ENCODE measurements at regions not wholly inside any gene's neighbourhood (a gene's known extent, or its start where the extent isn't known, plus 50 kb on each side); places are given as distances from the start of the nearest gene placed in this dataset.

DNA sequence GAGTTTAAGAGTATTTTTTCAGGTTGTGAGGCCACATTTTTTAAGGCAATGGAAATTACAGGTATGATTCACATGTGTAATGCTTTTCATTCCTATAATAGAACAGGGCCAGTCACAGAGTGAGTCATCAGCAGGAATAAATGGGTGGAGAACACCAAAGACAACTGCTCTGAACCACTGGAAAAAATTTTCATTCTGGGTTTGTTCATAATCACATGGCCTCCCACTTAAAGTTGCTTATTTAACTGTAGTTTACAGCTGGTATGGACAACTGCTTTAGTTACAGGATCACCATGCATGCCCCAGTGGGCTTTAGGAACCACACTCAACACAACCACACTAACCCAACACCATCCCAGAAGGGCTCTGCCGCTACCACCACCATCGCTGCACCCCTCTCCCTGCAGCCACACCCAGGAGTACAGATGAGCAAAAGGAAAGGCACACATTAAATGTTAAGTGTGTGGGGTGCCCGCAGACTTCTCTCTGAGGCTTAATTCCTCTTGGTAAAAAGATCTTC is 107.0 kb upstream of the DST start:
- no peak overlapping the region for H3K9ac ChIP-seq (ENCODE audit: insufficient read depth, low read length, poor library complexity, severe bottlenecking)
- H3K4me2 ChIP-seq (replicated peaks; ENCODE audit: extremely low read depth, low read length, poor library complexity, severe bottlenecking), result no peak overlapping the region
- H3K27ac ChIP-seq (ENCODE audit: low read depth in 1 of 2, low read length in 2 of 2), result no peak overlapping the region
- no CpG with 5 or more reads among the region's 3 CpGs for WGBS (ENCODE audit: insufficient coverage)
- Mint-ChIP-seq H3K4me3 (no peak overlapping the region), H3K27ac (no peak overlapping the region), H3K27me3 (ENCODE audit: low read depth in 3 of 3) (peaks cover 0 to 2% (median 0%) of the 10 kb centered on the region in 3 donors), H3K4me1 (peaks cover 3% of the 10 kb centered on the region), H3K9me3 (peaks cover 0 to 2% (median 0%) of the 10 kb centered on the region in 7 donors), H3K36me3 (no peaks in the 10 kb centered on the region)
- TF ChIP-seq, protein P1, sequence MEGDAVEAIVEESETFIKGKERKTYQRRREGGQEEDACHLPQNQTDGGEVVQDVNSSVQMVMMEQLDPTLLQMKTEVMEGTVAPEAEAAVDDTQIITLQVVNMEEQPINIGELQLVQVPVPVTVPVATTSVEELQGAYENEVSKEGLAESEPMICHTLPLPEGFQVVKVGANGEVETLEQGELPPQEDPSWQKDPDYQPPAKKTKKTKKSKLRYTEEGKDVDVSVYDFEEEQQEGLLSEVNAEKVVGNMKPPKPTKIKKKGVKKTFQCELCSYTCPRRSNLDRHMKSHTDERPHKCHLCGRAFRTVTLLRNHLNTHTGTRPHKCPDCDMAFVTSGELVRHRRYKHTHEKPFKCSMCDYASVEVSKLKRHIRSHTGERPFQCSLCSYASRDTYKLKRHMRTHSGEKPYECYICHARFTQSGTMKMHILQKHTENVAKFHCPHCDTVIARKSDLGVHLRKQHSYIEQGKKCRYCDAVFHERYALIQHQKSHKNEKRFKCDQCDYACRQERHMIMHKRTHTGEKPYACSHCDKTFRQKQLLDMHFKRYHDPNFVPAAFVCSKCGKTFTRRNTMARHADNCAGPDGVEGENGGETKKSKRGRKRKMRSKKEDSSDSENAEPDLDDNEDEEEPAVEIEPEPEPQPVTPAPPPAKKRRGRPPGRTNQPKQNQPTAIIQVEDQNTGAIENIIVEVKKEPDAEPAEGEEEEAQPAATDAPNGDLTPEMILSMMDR (IDR thresholded peaks at IDR 0.05), result no peak
- H3K36me3 ChIP-seq (replicated peaks in 1 of 2; ENCODE audit: control insufficient read depth in 1 of 2, insufficient read depth in 2 of 2, low read length in 2 of 2), result no peaks in the 10 kb centered on the region
- intact Hi-C loops (cut with micrococcal nuclease), result loop anchor here in 1 of 2 donors (10.0 kb wide), 2 partner anchors 115 to 385 kb away; no protein-coding TSS in a partner anchor
- no peak overlapping the region for H3K4me3 ChIP-seq (replicated peaks in 1 of 3; ENCODE audit: low read depth in 2 of 3, low read length in 3 of 3)
- H3K79me2 ChIP-seq (ENCODE audit: insufficient read depth, low read length), result no peaks in the 10 kb centered on the region
- H3K27me3 ChIP-seq (ENCODE audit: control insufficient read depth in 2 of 2, insufficient read depth in 2 of 2, low read length in 2 of 2), result no peaks in the 10 kb centered on the region
- no peaks in the 10 kb centered on the region for H3K9me3 ChIP-seq (replicated peaks in 1 of 2; ENCODE audit: control insufficient read depth in 1 of 2, insufficient read depth in 1 of 2, low read length in 2 of 2)
- DNase-seq, result peak in 1 of 3 donors; percentile 14
- no peaks in the 10 kb centered on the region for H4K20me1 ChIP-seq (ENCODE audit: insufficient read depth, low read length)
- no peak overlapping the region for H2AFZ ChIP-seq (ENCODE audit: insufficient read depth, low read depth, low read length, poor library complexity, severe bottlenecking)
- H3K4me1 ChIP-seq (ENCODE audit: control insufficient read depth in 1 of 2, insufficient read depth in 2 of 2, low read length in 2 of 2), result no peaks in the 10 kb centered on the region

DNA sequence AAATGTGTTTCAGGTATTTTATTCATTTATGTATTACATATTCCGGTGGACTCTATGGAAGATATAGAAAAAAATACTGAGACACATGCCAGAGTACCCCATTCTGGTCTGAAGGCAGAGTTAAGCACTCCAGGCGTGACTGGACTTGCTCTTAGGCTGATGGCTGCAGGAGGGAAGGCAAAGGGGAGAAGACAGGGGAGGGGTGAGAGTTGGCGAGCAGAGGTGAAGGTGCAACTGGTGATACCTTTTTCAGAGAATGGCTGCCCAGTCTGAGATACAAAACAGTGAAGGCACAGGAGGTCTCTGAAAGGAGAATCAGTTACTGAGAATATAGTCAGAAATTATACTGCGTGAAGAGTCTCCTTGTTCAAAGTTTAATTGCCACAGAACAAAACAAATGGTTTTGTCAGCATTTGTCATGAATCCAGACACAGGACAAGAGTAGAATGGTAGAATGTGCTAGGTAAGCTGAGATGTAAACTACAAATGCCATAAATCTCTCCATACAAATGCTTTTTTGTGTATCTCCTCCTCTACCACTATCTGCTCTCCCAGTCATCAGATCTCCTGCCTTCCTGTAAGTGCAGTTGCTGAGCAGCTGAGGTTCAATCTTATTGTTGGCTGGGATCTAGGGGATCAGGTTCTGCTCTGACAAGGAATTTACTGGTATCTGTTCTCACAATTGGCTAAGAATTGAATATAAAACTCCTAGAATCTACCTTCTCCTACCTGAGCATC is 104.2 kb upstream of the DST start:
- H3K36me3 Mint-ChIP-seq, result no peaks in the 10 kb centered on the region
- peaks cover 18% of the 10 kb centered on the region for H3K4me1 Mint-ChIP-seq
- Histone ChIP-seq H3K9me3 (replicated peaks in 1 of 2; ENCODE audit: control insufficient read depth in 1 of 2, insufficient read depth in 1 of 2, low read length in 2 of 2) (no peaks in the 10 kb centered on the region), H3K27me3 (ENCODE audit: control insufficient read depth in 2 of 2, insufficient read depth in 2 of 2, low read length in 2 of 2) (no peaks in the 10 kb centered on the region), H3K4me1 (ENCODE audit: control insufficient read depth in 1 of 2, insufficient read depth in 2 of 2, low read length in 2 of 2) (peaks cover 6 to 9% of the 10 kb centered on the region in 2 donors), H2AFZ (ENCODE audit: insufficient read depth, low read depth, low read length, poor library complexity, severe bottlenecking) (no peak overlapping the region), H3K4me2 (replicated peaks; ENCODE audit: extremely low read depth, low read length, poor library complexity, severe bottlenecking) (no peak overlapping the region), H3K27ac (ENCODE audit: low read depth in 1 of 2, low read length in 2 of 2) (no peak overlapping the region), H3K9ac (ENCODE audit: insufficient read depth, low read length, poor library complexity, severe bottlenecking) (no peak overlapping the region), H4K20me1 (ENCODE audit: insufficient read depth, low read length) (no peaks in the 10 kb centered on the region), H3K79me2 (ENCODE audit: insufficient read depth, low read length) (no peaks in the 10 kb centered on the region), H3K36me3 (replicated peaks in 1 of 2; ENCODE audit: control insufficient read depth in 1 of 2, insufficient read depth in 2 of 2, low read length in 2 of 2) (no peaks in the 10 kb centered on the region), H3K4me3 (replicated peaks in 1 of 3; ENCODE audit: low read depth in 2 of 3, low read length in 3 of 3) (no peak overlapping the region)
- no peak overlapping the region for H3K4me3 Mint-ChIP-seq
- peak overlapping the region in 1 of 7 donors; percentile 65 for H3K27ac Mint-ChIP-seq
- H3K27me3 Mint-ChIP-seq (ENCODE audit: low read depth in 3 of 3), result peaks cover 0 to 2% (median 1%) of the 10 kb centered on the region in 3 donors
- H3K9me3 Mint-ChIP-seq, result peaks cover 0 to 2% (median 0%) of the 10 kb centered on the region in 7 donors
- DNase-seq, result no peak
- intact Hi-C loops (cut with micrococcal nuclease), result no loop called here
- TF ChIP-seq, protein P1 (IDR thresholded peaks at IDR 0.05), result no peak
- 88% methylated on average over 3 of the region's 4 CpGs for WGBS (ENCODE audit: insufficient coverage)
